CD4-positive, alpha-beta T cell (primary cell): ENCODE measurements at regions not wholly inside any gene's neighbourhood (a gene's known extent, or its start where the extent isn't known, plus 50 kb on each side); places are given as distances from the start of the nearest gene placed in this dataset.

Experiments used
- ATAC-seq: fragments of 200-7000 bp; cut with Tn5 transposase; one replicate; pipeline ENCODE4 v1.10.0; 2022; ENCODE audit warnings: mild to moderate bottlenecking; ENCODE audit not compliant: poor library complexity
- CTCF ChIA-PET: fragments of 350-600 bp; sonication (Branson Sonifier 250); formaldehyde crosslinking; loops from one replicate; lab custom pipeline; 2021; ENCODE audit warnings: antibody characterized with exemption, inconsistent platforms; lab: Charles Lee
- POLR2A ChIA-PET: fragments of 350-600 bp; sonication (Branson Sonifier 250); formaldehyde crosslinking; loops from one replicate; lab custom pipeline; 2021; ENCODE audit warnings: antibody characterized with exemption, inconsistent platforms; lab: Charles Lee
- DNase-seq, 14 experiments: peaks; one replicate each; pipeline ENCODE4 v3.0.0-alpha.2; 2013 to 2020; ENCODE audit warnings: mixed read lengths in 2 of 14
- H3K27ac ChIP-seq, 2 donors: one replicate each; pipeline versions ENCODE4 v1.5.1 to v1.7.0; 2013; ENCODE audit warnings: low read length in 2 of 2, low read depth in 1 of 2, mild to moderate bottlenecking in 1 of 2
- H3K27me3 ChIP-seq, 2 experiments: 1 replicate in 1 of 2; 2 replicates in 1 of 2; pipeline versions ENCODE4 v1.6.1 to v1.7.0; 2013; ENCODE audit warnings: low read length in 2 of 2, control low read depth in 1 of 2, mild to moderate bottlenecking in 1 of 2, moderate library complexity in 1 of 2; ENCODE audit not compliant: insufficient read depth in 2 of 2, control insufficient read depth in 1 of 2
- H3K36me3 ChIP-seq: one replicate; pipeline ENCODE4 v1.6.1; 2013; ENCODE audit warnings: low read length, control low read depth; ENCODE audit not compliant: insufficient read depth
- H3K4me1 ChIP-seq: one replicate; pipeline ENCODE4 v1.6.1; 2013; ENCODE audit warnings: low read length, control low read depth; ENCODE audit not compliant: insufficient read depth
- H3K4me3 ChIP-seq: one replicate; pipeline ENCODE4 v1.5.1; 2013; ENCODE audit warnings: mild to moderate bottlenecking, low read length, moderate library complexity
- H3K9me3 ChIP-seq, 2 experiments: 1 replicate in 1 of 2; 2 replicates in 1 of 2; pipeline versions ENCODE4 v1.6.1 to v1.7.0; 2013; ENCODE audit warnings: low read length in 2 of 2, mild to moderate bottlenecking in 2 of 2, control low read depth in 1 of 2, moderate library complexity in 1 of 2; ENCODE audit not compliant: control insufficient read depth in 1 of 2, insufficient read depth in 1 of 2
- H3K27ac Mint-ChIP-seq: one replicate; pipeline ENCODE4 v1.8.0; 2020; ENCODE audit warnings: mixed read lengths
- H3K27me3 Mint-ChIP-seq: one replicate; pipeline ENCODE4 v1.8.0; 2021; ENCODE audit warnings: mixed read lengths
- H3K36me3 Mint-ChIP-seq: one replicate; pipeline ENCODE4 v1.8.0; 2021; ENCODE audit warnings: low read depth, mixed read lengths
- H3K4me1 Mint-ChIP-seq: one replicate; pipeline ENCODE4 v1.8.0; 2021; ENCODE audit warnings: low read depth, mixed read lengths
- H3K4me3 Mint-ChIP-seq: one replicate; pipeline ENCODE4 v1.8.0; 2020; ENCODE audit warnings: mild to moderate bottlenecking, mixed read lengths
- H3K9me3 Mint-ChIP-seq: one replicate; pipeline ENCODE4 v1.8.0; 2020; ENCODE audit warnings: mixed read lengths
- intact Hi-C, 2 experiments: fragments of 100-400 bp; cut with DNase I in 1 of 2; cut with micrococcal nuclease in 1 of 2; formaldehyde crosslinking; loops; one replicate each; pipeline versions ENCODE4 v1.15.1 to v1.9.0; 2023 to 2025; cut with DNase I, micrococcal nuclease
- TF ChIP-seq, protein P1 (sequence below): fragments of 200-600 bp; IDR thresholded peaks from one replicate; pipeline ENCODE4 v1.8.0; 2022; ENCODE audit warnings: antibody characterized with exemption, mild to moderate bottlenecking

DNA sequence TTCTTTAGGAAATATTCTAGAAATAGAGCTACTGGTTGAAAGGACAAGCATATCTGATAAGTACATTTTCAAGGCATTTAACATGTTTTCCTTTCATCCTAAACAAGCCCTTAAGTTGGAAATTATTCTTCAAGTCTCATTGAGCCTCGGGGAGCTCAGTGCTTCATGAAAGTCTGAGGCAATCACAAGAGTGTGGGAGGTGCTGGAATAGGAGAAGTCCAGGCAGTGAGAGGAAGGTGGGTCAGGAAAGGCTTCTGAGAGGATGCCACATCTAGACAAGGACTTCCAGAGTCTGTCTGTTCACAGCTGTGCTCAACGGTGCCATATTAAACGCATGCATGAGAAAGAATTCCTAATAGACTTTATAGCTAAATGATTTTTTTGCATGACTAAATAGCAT, 69.8 kb downstream of the CD83 start:
- no peak overlapping the region for H3K27ac Mint-ChIP-seq
- no peak overlapping the region for H3K4me3 Mint-ChIP-seq
- POLR2A ChIA-PET = no interaction called here

DNA sequence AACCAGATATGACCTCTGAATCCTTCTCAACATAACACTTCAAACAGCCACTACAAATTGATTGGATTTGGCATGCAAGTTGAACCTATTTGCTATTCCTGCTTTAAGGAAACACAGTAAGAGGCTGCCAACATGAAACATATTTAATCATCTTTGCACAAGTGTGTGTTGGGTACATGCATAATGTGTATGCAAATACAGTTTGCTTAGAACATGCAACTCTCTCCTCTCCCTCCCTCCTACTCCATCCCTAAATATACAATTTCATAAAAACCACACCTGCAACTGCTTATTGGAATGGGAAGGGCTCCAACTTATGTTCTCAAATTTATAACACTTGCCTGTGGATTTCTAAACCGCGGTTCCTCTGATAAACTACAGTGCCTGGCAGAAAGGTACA, 71.5 kb downstream of the CD83 start:
- TF ChIP-seq, protein P1, sequence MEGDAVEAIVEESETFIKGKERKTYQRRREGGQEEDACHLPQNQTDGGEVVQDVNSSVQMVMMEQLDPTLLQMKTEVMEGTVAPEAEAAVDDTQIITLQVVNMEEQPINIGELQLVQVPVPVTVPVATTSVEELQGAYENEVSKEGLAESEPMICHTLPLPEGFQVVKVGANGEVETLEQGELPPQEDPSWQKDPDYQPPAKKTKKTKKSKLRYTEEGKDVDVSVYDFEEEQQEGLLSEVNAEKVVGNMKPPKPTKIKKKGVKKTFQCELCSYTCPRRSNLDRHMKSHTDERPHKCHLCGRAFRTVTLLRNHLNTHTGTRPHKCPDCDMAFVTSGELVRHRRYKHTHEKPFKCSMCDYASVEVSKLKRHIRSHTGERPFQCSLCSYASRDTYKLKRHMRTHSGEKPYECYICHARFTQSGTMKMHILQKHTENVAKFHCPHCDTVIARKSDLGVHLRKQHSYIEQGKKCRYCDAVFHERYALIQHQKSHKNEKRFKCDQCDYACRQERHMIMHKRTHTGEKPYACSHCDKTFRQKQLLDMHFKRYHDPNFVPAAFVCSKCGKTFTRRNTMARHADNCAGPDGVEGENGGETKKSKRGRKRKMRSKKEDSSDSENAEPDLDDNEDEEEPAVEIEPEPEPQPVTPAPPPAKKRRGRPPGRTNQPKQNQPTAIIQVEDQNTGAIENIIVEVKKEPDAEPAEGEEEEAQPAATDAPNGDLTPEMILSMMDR = no peak
- DNase-seq (no peak), ATAC-seq (no peak)
- H3K27ac Mint-ChIP-seq = no peak overlapping the region
- Histone ChIP-seq H3K4me3 (no peak overlapping the region), H3K9me3 (no peaks in the 10 kb centered on the region), H3K36me3 (no peaks in the 10 kb centered on the region), H3K4me1 (no peaks in the 10 kb centered on the region), H3K27ac (no peak overlapping the region), H3K27me3 (no peaks in the 10 kb centered on the region)
- no peaks in the 10 kb centered on the region for H3K9me3 Mint-ChIP-seq
- intact Hi-C loops = no loop called here
- ChIA-PET CTCF (no interaction called here), POLR2A (no interaction called here)
- peaks cover 6% of the 10 kb centered on the region for H3K27me3 Mint-ChIP-seq
- H3K36me3 Mint-ChIP-seq = no peaks in the 10 kb centered on the region
- no peaks in the 10 kb centered on the region for H3K4me1 Mint-ChIP-seq
- no peak overlapping the region for H3K4me3 Mint-ChIP-seq

More for the DNA sequence above, 69.8 kb downstream of the CD83 start:
- Histone ChIP-seq H3K4me1 (no peaks in the 10 kb centered on the region), H3K9me3 (no peaks in the 10 kb centered on the region), H3K4me3 (no peak overlapping the region), H3K27ac (no peak overlapping the region), H3K27me3 (no peaks in the 10 kb centered on the region), H3K36me3 (no peaks in the 10 kb centered on the region)
- DNase-seq (no peak), ATAC-seq (no peak)
- intact Hi-C loops = no loop called here
- TF ChIP-seq, protein P1 = no peak
- Mint-ChIP-seq H3K9me3 (no peaks in the 10 kb centered on the region), H3K4me1 (no peaks in the 10 kb centered on the region), H3K36me3 (no peaks in the 10 kb centered on the region), H3K27me3 (no peaks in the 10 kb centered on the region)
- CTCF ChIA-PET = no interaction called here

DNA sequence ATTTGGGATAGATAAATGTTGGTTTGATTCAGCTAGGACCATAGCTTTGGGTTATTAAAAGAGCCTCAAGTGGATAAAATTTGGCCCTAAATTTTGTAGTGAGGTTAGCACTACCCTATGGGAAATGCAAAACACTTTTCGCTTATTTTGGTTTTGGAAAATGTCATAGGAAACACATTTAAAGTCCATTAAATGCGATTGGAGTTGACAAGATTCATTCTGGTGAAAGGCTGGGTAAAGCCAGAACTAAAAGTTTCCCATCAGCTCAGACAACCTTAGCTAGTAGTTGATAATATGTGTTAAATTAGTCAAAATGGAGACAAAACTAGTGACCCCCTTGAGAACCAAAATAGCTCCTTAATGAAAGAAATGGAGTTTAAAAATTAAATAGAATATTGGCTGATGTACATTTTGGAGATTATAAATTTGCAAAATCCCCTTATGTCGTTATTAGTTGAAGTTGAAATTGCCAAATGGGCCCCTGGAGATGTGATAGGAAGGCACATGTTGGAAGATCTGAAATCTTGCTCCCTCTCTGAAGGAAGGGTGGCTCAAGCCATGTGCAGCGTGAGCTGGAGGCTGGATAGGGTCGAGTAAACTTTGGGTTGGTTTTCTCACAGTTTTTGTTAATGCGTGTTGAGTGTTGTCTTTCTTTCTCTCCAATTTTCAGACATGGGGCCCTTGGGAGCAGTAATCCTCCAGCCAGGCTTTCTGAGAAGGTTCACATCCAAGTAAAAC, 72.8 kb downstream of the CD83 start:
- no peaks in the 10 kb centered on the region for H3K27me3 ChIP-seq
- H3K36me3 ChIP-seq = no peaks in the 10 kb centered on the region
- TF ChIP-seq, protein P1 = no peak
- POLR2A ChIA-PET = no interaction called here
- no peak overlapping the region for H3K27ac Mint-ChIP-seq
- no peaks in the 10 kb centered on the region for H3K9me3 ChIP-seq
- no peak for DNase-seq
- H3K4me1 ChIP-seq = no peaks in the 10 kb centered on the region
- H3K9me3 Mint-ChIP-seq = no peaks in the 10 kb centered on the region
- H3K27me3 Mint-ChIP-seq = peaks cover 6% of the 10 kb centered on the region
- ATAC-seq = no peak
- intact Hi-C loops = no loop called here
- H3K4me1 Mint-ChIP-seq = no peaks in the 10 kb centered on the region
- CTCF ChIA-PET = interaction anchor here (0.6 kb wide), 1 partner anchor 497 kb away, joined by 4 read pairs; no protein-coding TSS in a partner anchor
- H3K36me3 Mint-ChIP-seq = no peaks in the 10 kb centered on the region
- no peak overlapping the region for H3K4me3 ChIP-seq
- H3K27ac ChIP-seq = no peak overlapping the region
- H3K4me3 Mint-ChIP-seq = no peak overlapping the region
